HEK293T (cell line): ENCODE measurements at regions not wholly inside any gene's neighbourhood (a gene's known extent, or its start where the extent isn't known, plus 50 kb on each side); places are given as distances from the start of the nearest gene placed in this dataset.

Source experiments
- ARNT ChIP-seq: fragments of 450-650 bp; IDR thresholded peaks from 2 replicates; pipeline ENCODE4 v1.6.1; 2017; ENCODE audit warnings: mild to moderate bottlenecking
- BHLHE40 ChIP-seq: fragments of 450-650 bp; IDR thresholded peaks from 2 replicates; pipeline ENCODE4 v1.6.1; 2016; ENCODE audit warnings: mild to moderate bottlenecking, moderate library complexity, borderline replicate concordance
- ELF4 ChIP-seq: fragments of 450-650 bp; IDR thresholded peaks from 2 replicates; pipeline ENCODE4 v1.6.1; 2017; ENCODE audit warnings: antibody characterized with exemption
- FOXA1 ChIP-seq: fragments of 450-650 bp; IDR thresholded peaks from 2 replicates; pipeline ENCODE4 v1.6.1; 2016; ENCODE audit warnings: mild to moderate bottlenecking
- FOXK2 ChIP-seq: fragments of 450-650 bp; IDR thresholded peaks from 2 replicates; pipeline ENCODE4 v1.6.1; 2016; ENCODE audit warnings: mild to moderate bottlenecking
- FOXM1 ChIP-seq: fragments of 450-650 bp; IDR thresholded peaks from 2 replicates; pipeline ENCODE4 v1.6.1; 2017; ENCODE audit warnings: mild to moderate bottlenecking, borderline replicate concordance
- HDGF ChIP-seq: fragments of 450-650 bp; IDR thresholded peaks from 2 replicates; pipeline ENCODE4 v1.6.1; 2017; ENCODE audit warnings: antibody characterized with exemption, borderline replicate concordance
- L3MBTL2 ChIP-seq: fragments of 450-650 bp; conservative IDR thresholded peaks from 2 replicates; pipeline ENCODE4 v1.6.1; 2016; ENCODE audit warnings: mild to moderate bottlenecking
- SP1 ChIP-seq: fragments of 450-650 bp; IDR thresholded peaks from 2 replicates; pipeline ENCODE4 v1.6.1; 2017
- SUZ12 ChIP-seq: fragments of 450-650 bp; IDR thresholded peaks from 2 replicates; pipeline ENCODE4 v1.6.1; 2016; ENCODE audit warnings: mild to moderate bottlenecking
- TF ChIP-seq, protein P1 (sequence below): fragments of 450-650 bp; IDR thresholded peaks from 2 replicates; pipeline ENCODE4 v1.6.1; 2016

- no peak for TF ChIP-seq BHLHE40
- TF ChIP-seq ELF4: no peak
- TF ChIP-seq FOXM1: no peak
- TF ChIP-seq ARNT: no peak
- no peak for TF ChIP-seq SUZ12
- no peak for TF ChIP-seq HDGF
- TF ChIP-seq FOXA1: no peak
- no peak for TF ChIP-seq L3MBTL2
- TF ChIP-seq, protein P1, sequence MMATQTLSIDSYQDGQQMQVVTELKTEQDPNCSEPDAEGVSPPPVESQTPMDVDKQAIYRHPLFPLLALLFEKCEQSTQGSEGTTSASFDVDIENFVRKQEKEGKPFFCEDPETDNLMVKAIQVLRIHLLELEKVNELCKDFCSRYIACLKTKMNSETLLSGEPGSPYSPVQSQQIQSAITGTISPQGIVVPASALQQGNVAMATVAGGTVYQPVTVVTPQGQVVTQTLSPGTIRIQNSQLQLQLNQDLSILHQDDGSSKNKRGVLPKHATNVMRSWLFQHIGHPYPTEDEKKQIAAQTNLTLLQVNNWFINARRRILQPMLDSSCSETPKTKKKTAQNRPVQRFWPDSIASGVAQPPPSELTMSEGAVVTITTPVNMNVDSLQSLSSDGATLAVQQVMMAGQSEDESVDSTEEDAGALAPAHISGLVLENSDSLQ: no peak
- TF ChIP-seq SP1: no peak
- TF ChIP-seq FOXK2: no peak
Measured at GRCh38 chr3:14336749-14337598, 65.4 kb upstream of the SLC6A6 start.
